ENCODE measurements at regions not wholly inside any gene's neighbourhood (a gene's known extent, or its start where the extent isn't known, plus 50 kb on each side); places are given as distances from the start of the nearest gene placed in this dataset.
"Not testable (repeated sequence)": the region's sequence is repeated elsewhere in the genome, so short reads cannot be mapped to it uniquely, and the experiment has no call there.

DNA sequence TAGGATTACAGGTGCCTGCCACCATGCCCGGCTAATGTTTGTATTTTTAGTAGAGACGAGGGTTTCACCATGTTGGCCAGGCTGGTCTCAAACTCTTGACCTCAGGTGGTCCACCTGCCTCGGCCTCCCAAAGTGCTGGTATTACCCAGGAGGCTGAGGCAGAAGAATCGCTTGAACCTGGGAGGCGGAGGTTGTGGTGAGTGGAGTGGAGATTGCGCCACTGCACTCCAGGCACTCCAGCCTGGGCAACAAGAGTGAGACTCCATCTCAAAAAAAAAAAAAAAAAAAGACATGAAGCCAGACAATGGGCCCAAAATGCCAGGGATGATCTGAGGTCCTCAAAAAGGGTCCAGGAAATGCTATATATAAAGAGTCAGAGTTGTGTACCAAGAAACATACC is 392.9 kb downstream of the SEC14L1 start:
- not testable (repeated sequence) for DNase-seq

DNA sequence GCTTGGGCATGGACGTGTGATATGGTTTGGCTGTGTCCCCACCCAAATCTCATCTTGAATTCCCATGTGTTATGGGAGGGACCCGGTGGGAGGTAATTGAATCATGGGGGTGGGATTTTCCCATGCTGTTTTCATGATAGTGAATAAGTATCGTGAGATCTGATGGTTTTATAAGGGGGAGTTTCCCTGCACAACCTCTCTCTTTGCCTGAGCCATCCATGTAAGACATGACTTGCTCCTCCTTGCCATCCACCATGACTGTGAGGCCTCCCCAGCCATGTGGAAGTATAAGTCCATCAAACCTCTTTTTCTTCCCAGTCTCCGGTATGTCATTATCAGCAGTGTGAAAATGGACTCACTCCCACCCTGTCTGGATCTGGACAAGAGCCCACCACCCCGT is 393.4 kb downstream of the SEC14L1 start:
- no peak for DNase-seq

DNA sequence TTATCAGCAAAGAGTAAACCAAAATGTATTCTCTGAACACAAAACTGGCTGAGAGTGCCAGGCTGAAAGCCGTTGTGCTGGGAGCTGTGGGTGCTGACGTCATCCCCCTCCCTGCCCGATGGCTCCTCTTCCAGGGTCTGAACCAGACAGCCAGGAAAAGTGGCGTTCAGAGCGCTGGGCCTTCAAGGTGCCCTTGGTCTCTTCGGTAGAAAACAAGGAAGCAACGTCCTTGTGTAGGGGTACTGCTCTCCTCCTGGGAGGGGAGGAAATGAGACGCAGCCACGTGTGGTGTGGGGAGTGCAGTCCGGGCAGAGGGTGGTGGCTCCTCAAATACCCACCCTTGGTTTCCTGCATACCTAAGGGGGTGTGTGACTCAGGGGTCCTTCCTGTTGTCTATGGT is 394.7 kb downstream of the SEC14L1 start:
- DNase-seq: no peak

DNA sequence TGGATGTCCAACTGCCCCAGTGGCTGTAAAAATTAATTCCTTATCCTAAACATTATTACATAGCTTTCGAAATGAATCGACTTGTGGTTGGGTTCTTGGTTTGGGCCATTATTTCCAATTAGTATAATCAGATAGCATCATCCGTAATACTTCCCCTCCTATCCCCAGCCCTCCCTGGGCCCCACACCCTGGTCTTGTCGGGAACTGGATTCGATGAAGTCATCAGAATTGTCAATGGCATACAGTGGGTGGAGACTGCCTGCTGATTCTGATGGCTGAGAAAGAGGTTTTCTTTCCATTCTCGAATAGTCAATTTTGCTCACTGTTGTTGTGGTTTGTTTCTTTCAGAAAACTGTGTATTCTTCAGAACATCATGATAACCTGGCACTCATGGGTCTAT is 395.1 kb downstream of the SEC14L1 start:
- DNase-seq: peak; percentile 63

DNA sequence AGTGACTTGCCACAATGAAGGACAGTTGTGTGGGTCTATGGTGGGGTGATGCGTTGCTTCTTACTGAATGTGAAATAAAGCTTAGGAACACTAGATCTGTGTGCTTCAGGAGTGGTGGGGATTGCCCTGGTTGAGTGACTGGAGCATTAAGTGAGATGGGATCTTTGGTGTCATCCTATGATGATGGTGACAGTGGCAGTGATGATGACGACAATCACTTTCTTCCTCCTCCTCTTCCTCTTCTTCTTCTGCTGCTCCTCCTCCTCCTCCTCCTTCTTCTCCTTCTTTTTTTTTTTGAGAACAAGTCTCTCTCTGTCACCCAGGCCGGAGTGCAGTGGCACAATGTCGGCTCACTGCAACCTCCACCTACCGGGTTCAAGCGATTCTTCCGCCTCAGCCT is 396.8 kb downstream of the SEC14L1 start:
- DNase-seq: peak; percentile 32

DNA sequence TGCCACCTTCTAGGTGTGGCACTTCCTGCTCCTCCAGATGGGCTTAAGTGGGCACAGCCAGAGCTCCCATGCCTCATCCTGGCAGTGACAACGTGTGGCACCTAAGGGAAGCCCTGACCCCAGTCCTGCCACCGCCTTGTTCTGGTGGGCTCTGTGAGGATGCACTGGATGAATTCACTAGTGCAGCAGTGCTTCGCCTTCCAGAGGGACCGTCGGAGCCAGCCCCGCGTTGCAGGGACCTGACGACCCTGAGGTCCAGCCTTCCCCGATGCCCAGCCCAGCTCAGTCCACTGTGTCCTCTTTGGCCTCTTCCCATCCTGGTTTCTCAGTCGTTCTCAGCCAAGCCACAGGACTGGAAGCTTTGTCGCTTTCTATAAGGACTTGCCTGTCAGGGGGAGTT is 399.8 kb downstream of the SEC14L1 start:
- DNase-seq: no peak

DNA sequence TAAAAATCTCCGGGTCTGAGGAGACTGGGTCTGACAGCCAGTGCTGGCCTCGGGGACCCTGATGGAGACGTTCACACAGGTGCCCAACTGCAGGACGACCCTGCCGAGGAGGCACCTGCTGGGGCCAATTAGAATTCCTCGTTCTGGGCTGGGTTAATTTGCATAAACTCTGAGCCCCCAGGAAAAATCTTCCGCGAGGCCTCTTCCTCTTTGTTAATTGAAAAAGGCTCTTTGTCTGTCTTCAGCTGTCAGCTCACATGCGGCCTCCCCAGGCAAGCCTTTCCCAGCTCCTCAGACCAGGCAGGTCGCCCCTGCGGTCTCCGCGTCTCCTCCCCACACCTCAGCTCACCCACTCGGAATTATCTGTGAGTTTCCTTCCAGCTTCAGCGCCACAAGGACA is 400.2 kb downstream of the SEC14L1 start:
- DNase-seq: no peak

DNA sequence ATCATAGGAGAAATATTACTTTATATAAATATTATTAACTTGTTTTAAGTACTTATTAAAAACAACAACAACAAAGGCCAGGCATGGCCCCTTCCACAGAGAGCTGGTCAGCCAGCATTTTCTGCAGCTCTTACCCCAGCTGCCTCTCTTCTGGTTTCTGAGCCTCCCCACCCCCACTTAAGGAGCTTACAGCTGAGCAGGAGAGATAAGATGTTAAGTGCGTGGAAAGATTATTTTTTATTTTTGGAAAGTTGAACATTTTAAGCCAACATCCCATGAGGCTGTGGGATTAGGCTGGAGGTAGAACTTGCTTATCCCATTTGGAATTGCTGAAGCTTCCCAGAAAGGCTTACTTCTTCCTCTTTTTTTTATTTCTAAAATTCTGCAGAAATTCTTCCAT is 401.2 kb downstream of the SEC14L1 start:
- no peak for DNase-seq

DNA sequence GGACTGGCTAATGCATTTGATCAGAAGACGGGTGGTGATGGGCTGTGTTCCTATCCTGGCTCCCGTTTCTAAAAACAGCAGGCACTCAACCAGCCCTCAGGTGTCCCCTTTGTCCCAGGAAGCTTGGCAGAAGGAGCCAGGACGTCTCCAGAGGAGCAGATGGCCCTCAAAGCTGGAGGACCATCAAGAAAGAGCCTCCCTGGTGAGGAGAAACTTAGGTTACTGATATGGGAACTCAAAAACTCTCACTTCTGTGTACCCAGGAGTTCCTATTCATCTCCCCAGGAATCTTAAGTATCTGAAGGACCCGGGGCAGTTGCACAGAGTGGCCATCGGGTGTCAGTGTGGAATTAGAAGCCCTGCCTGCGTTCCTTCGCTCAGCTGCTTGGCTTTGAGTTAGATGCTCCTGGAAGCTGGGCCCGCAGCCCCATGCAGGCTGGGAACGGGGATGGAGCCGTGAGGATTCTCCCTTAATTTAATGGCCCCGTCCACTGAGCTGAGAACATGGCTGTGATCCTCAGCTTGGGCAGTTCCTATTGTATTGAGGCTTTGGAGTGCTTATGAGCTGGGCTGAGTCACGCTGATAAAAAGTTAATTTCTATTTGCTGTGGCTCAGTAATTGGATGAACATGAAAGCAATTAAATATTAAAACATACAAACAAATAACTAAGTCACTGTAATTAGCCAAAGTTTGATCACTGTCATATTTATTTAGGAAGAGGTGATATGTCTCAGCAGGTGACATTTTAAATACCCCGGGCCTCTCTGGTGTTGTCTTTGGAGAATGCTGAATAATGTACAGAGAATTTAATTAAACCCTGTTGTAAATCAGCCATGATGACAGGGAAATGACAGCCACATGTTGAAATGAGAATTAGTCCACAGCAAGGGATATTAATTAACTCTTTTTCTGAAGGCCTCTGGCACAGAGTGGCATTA is 402.1 kb downstream of the SEC14L1 start:
- DNase-seq: peak; percentile 76

DNA sequence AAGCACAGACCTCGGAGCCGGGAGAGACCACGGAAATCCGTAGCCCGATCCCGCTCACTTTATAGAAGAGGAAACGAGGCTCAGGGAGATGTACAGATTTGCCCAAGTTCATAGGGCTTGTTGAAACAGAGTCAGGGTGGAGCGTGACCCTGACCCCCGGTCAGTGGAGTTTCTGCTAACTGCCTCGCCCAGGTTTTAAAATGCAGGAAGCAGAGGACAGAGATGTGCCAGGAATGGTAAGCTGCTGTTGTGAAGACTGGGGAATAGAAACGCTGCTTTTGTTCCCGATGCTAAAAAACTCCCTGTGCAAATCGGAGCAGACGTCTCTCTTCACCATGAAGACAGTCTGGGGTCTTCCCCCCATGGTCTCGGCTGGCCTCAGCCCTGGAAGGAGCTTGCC is 403.0 kb downstream of the SEC14L1 start:
- DNase-seq: no peak

DNA sequence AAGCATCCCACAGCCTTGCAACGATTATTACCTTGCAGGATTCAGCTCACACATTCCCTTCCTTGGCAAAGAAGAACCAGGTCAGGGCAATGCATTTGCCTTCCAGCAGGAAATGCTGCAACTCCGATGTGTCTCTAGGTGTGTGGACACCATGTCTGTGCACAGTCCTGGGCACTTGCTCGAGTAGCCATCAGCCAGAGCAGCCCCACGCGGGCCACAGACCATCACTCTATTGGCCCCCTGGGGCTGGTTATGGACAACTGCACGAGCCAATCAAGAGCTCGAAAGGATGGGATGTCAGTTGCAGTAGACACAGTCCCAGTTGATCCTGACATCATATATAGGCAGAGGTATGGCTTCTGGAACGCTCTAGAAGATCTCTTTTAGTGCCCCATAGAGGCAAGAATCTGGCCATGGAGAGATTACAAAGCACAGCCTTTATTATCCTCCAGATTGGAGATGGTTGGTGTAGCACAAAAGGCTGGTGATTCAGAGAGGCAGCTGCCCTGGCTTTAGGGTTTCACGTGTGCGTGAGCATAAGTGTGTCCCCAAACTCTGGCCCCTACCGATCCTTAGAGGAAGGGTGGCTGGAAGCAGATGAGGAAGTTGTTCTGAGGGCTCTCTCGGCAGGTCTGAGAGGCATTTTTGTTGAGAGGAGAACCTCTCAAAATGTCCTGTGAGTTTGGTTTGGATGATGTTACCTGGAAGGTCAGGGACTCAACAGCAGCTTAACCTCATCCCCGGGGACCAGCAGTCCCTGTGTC is 403.8 kb downstream of the SEC14L1 start:
- no peak for DNase-seq

DNA sequence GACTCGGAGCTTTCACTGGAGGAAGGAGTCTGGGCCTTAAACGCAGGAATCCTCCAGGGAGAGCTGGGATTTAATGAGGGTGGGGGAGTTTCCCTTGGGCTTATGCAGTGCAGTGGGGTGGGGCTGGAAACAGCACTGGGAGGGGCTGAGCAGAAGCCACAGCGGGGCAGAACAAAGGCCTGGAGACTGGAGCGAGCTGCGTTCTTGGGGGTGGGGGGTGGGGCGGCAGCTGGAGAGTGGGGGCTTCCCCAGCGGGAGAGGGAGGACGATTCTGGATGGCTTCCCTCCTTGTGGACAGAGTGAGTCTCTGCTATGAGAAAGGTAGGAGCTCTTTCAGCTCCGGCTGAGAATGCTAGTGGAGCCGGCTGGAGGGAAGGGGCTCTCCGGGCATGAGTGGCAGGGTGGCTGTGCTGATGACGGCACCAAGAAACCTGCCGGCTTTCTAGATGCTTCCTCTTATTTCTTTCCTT is 406.0 kb downstream of the SEC14L1 start:
- peak; percentile 24 for DNase-seq

DNA sequence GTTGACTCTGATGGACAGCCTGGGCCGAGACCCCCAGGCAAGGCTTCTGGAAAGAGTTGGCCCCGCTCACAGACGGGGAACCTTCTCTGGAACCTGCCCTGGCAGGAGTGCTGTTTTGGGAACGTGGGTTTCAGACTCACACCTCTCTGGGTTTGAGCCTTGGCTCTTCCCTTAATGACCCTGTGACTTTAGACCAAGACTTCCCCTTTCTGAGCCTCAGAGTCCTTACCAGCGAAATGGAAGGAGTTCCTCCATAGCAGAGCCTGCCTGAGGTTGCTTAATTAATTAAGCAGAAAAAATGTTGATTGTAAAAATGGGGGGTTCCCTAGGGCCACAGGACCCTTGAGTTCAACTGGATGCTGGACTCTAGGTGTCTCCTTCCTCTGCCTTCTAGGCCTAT is 408.2 kb downstream of the SEC14L1 start:
- DNase-seq: peak; percentile 63

DNA sequence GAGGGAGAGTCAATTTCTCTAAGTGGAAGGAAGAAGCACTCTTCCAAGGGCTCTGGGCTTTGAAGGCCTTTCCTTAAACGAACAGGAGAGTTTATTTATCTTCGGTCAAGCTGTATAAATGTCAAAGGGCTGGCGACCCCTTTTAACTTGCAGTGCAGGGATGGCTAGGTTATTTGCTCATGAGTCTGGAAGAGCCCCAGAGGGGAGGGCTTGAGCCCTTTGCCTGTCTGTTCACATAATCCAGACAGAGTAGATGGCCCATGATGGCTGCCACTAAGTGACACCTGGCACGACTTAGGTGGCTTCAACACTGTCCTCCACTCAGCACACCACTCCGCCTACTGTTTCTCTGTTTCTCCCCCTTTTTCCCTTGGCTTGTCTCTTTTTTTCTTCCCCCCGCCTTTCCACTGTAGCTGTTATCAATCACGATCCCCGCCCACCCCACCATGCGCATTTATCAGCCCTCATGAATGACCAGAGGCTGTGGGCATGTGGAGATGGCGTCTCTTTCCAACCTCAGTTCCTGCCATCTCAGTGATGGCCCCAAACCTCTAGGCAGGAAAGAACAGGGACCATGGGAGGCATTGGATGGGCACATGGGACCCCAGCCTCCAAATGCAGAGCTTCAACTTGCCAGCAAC is 408.7 kb upstream of the TNRC6C start:
- no peak for DNase-seq

DNA sequence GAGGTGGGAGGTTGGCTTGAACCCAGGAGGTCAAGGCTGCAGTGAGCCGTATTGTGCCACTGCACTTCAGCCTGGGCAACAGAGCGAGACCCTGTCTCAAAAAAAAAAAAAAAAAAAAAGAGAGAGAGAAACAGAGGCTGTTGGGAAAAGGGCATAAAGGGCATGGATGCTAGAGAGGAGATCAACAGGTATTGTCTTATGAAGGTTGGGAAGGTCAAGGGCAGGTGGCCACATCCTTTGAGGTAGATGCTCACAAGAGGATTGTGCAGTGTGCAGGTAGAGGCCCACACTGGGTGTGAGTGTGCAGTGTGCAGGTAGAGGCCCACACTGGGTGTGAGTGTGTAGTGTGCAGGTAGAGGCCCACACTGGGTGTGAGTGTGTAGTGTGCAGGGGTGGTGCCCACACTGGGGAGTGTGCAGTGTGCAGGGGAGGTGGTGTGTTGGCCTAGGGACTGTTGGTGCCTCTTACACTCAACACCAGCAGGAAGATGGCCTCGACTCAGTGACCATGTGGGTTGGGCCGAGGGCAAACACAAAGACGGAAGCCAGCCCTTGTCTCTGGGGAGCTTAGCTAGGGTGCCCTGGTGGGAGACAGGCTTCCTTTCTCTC is 404.9 kb upstream of the TNRC6C start:
- no peak for DNase-seq

DNA sequence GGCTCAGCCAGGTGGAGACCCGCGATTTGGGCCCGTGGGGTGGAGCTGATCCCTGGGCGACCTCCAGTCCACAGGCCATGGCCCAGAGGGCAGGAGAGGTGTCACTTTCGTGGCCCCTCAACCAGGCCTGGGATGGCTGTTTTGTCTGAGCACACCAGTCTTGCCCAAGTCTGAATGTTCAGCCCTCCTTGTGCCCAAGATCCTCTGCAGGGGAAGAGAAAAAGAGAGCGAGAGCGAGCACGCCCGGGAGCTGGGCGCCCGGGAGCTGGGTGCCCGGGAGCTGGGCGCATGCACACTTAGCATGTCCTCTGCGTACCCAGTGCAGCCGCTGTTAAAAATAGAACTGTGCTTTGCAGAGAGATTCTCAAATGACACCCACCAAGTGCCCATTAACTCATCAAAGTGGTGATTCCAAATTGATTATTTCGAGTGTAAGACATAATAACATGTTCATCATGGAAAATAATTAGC is 403.3 kb upstream of the TNRC6C start:
- DNase-seq: no peak

DNA sequence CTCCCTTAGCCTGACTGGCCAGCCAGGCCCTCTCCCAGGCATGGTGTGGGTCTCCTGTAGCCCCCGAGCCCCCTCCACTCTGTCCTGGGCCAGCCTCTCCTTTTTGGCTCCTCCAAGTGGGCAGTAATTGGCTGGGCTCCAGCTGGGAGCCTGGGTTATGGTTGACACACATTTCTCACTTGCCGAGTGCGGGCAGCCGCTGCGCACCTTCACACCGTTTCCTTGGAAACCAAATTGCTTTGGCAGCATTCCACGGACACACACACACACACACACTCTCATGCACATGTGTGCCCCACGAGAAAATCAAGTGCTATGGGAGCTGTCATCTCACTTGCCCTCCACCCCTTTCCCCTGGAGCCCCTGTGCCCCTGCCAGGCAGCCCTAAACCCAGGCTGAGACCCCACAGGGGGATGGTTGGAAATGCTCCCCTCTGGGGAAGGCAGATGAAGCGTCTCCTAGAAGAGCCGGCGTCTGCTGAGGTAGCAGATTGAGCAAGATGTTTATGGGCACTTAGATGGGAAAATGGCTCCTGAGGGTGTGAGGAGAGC is 402.7 kb upstream of the TNRC6C start:
- no peak for DNase-seq

DNA sequence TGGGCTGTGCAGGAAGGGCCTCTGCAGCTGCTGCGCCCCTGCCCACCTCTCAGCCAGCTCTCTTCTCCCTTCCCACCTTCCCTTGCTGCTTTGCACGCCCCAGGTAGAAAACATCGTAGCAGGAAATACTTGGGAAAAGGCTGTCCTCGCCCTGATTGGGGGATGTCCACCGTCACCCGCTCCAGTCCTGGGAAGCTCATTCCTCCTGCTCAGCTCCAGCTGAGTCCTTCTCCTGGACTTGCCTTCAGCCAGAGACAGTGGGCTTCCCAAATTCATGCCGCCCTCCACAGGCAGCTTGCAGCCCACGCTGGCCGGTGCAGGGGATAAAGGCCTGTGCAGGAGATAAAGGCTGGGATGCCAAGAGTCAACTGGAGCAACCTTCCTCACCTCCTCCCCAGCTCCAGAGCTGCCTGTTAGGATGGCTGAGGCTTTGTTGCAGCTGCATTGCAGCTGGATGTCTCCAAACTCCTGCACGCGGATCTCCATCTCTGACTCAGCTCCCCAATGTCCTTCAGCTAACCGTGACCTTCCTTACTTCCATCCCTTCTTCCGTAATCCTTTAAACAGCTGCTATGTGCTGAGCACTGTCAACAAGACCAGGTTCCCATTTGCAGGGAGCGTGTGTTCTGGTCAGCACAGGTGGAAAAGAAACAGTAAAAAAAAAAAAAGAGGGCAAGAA is 402.0 kb upstream of the TNRC6C start:
- DNase-seq: no peak

DNA sequence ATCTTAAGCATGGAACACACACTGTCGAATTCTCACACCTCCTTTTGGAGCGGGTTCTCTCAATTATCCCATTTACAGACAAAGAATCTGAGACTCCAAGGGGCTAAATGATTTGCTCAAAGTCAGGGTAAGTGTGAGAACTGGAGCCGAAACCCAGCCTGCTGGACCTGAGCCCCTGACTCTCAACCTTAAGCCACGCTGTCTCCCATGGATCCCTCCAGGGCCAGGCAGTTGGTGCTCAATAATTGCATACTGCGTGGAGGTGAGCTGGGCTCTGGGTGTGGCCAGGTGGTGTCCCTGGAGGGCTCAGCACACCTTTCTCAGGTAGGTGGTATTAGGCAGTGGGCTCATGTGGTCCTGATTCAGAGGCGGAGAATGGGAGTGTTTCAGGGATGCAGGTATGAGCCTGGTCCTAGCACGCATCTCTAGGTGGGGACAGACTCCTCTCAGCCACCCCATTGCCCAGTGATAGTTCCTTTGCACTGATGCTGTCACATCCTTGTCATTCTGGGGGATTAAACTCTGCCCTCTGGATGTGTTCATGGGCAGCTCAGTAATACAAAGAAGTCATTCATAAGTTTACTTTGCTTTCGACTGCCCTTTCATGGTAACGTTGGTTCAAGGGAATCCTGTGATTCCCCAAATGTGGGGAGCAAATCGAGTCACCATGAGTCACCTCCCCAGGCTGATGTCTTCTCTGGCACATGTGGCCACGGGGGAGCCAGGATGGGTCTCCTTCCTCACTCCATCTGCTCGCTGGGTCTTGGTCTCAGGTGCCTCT is 399.5 kb upstream of the TNRC6C start:
- DNase-seq: no peak

DNA sequence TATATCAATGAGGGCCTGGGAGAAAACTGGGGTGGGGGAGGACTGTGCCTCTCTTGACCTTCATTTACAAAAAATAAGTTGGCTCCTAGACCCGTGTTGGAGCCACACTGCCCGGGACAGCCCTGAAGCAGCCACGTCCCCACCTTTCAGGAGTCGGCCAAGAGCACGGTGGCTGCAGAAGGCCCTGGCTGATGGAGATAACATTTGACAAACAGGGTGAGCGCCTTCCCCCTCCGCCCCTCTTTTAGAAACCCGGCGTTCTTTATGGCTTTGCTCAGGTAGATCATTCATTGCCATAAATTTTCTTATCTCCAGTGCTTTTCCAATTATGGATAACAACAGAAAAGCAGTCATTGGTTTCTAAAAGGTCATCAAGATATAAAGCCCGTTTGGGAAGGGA is 398.1 kb upstream of the TNRC6C start:
- no peak for DNase-seq

DNA sequence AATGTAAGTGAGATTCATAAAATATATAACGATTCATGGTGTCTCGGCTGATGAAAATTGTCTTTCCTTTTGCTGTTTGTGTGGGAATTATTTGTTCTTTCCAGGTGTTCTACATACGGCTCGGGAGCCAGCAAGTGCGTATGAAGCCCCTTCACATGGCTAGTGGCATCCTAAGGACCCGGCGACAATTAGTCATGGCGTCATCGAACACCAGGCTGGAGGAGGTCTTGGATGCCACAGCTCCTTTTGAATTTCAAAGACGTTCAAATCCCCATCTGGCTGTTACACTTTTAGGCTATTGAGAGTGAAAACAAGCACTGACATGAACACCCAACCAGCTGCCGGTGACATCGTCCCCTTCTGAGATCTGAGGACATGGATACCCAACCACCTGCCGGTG is 397.7 kb upstream of the TNRC6C start:
- no peak for DNase-seq
